ENCODE measurements at regions not wholly inside any gene's neighbourhood (a gene's known extent, or its start where the extent isn't known, plus 50 kb on each side); places are given as distances from the start of the nearest gene placed in this dataset.

GRCh38 chr14:96143906-96144305, 60.7 kb upstream of the BDKRB2 start:
- TF ChIP-seq ZFP30 (CRISPR knock-in tag; IDR thresholded peaks at IDR 0.05) (no peak), ZNF565 (CRISPR knock-in tag; conservative IDR thresholded peaks at IDR 0.05; ENCODE audit: low read depth) (no peak), ESRRG (CRISPR knock-in tag; IDR thresholded peaks at IDR 0.05) (no peak), BACH2 (CRISPR knock-in tag; IDR thresholded peaks at IDR 0.05; ENCODE audit: borderline replicate concordance) (no peak), RARB (CRISPR knock-in tag; IDR thresholded peaks at IDR 0.05) (no peak), CSDC2 (CRISPR knock-in tag; IDR thresholded peaks at IDR 0.05) (no peak), TSHZ2 (CRISPR knock-in tag; IDR thresholded peaks at IDR 0.05) (no peak), ZFP3 (CRISPR knock-in tag; IDR thresholded peaks at IDR 0.05) (no peak), SNAI2 (CRISPR knock-in tag; IDR thresholded peaks at IDR 0.05) (no peak)
- TF ChIP-seq, protein P1, sequence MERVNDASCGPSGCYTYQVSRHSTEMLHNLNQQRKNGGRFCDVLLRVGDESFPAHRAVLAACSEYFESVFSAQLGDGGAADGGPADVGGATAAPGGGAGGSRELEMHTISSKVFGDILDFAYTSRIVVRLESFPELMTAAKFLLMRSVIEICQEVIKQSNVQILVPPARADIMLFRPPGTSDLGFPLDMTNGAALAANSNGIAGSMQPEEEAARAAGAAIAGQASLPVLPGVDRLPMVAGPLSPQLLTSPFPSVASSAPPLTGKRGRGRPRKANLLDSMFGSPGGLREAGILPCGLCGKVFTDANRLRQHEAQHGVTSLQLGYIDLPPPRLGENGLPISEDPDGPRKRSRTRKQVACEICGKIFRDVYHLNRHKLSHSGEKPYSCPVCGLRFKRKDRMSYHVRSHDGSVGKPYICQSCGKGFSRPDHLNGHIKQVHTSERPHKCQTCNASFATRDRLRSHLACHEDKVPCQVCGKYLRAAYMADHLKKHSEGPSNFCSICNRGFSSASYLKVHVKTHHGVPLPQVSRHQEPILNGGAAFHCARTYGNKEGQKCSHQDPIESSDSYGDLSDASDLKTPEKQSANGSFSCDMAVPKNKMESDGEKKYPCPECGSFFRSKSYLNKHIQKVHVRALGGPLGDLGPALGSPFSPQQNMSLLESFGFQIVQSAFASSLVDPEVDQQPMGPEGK (CRISPR knock-in tag; IDR thresholded peaks at IDR 0.05; ENCODE audit: borderline replicate concordance), result no peak
- TF ChIP-seq, protein P2, sequence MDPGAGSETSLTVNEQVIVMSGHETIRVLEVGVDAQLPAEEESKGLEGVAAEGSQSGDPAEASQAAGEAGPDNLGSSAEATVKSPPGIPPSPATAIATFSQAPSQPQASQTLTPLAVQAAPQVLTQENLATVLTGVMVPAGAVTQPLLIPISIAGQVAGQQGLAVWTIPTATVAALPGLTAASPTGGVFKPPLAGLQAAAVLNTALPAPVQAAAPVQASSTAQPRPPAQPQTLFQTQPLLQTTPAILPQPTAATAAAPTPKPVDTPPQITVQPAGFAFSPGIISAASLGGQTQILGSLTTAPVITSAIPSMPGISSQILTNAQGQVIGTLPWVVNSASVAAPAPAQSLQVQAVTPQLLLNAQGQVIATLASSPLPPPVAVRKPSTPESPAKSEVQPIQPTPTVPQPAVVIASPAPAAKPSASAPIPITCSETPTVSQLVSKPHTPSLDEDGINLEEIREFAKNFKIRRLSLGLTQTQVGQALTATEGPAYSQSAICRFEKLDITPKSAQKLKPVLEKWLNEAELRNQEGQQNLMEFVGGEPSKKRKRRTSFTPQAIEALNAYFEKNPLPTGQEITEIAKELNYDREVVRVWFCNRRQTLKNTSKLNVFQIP (CRISPR knock-in tag; IDR thresholded peaks at IDR 0.05; ENCODE audit: borderline replicate concordance, low read depth), result no peak
